Hepatocyte (in vitro differentiated cells): ENCODE measurements at regions not wholly inside any gene's neighbourhood (a gene's known extent, or its start where the extent isn't known, plus 50 kb on each side); places are given as distances from the start of the nearest gene placed in this dataset.

Experiments used
- CTCF ChIP-seq: fragments of 200-600 bp; sonication (generic); IDR thresholded peaks from 2 replicates; pipeline ENCODE4 v1.5.1; 2016; ENCODE audit warnings: antibody characterized with exemption, mild to moderate bottlenecking; ENCODE audit not compliant: poor library complexity
- EZH2 ChIP-seq: fragments of 200-600 bp; sonication (generic); IDR thresholded peaks from 2 replicates; pipeline ENCODE4 v1.6.1; 2016; ENCODE audit warnings: antibody characterized with exemption, mild to moderate bottlenecking, borderline replicate concordance

- TF ChIP-seq CTCF = no peak
- TF ChIP-seq EZH2 = no peak
Observed at GRCh38 chr20:48552550-48552949, 275.2 kb downstream of the PREX1 start.
